ENCODE measurements at regions not wholly inside any gene's neighbourhood (a gene's known extent, or its start where the extent isn't known, plus 50 kb on each side); places are given as distances from the start of the nearest gene placed in this dataset.

DNA sequence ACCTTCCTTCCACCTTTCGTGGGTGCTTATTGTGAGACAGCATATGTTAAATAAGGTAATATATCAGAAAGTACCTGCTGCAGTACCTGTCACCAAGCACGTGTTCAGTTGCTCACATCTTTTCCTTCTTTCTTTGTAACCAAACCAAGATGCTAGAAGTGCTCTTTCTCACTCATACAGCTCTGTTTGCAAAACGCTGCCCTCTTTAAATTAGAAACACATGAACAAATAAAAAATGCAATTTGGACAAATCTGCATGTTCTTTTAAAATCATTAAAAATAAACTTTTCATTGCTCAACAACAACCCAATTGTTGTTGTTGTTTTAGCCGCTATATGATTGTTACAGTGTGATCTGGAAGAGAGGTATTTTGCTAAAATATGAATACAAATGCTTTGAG lies 193.5 kb upstream of the ZBTB20 start:
- Mint-ChIP-seq H3K9me3 (ENCODE audit: low read depth) (no peaks in the 10 kb centered on the region), H3K27ac (no peak overlapping the region), H3K27me3 (no peaks in the 10 kb centered on the region), H3K36me3 (ENCODE audit: insufficient read depth) (no peaks in the 10 kb centered on the region), H3K4me3 (ENCODE audit: low read depth) (no peak overlapping the region), H3K4me1 (ENCODE audit: low read depth) (peaks cover 1% of the 10 kb centered on the region)
- TF ChIP-seq, protein P1, sequence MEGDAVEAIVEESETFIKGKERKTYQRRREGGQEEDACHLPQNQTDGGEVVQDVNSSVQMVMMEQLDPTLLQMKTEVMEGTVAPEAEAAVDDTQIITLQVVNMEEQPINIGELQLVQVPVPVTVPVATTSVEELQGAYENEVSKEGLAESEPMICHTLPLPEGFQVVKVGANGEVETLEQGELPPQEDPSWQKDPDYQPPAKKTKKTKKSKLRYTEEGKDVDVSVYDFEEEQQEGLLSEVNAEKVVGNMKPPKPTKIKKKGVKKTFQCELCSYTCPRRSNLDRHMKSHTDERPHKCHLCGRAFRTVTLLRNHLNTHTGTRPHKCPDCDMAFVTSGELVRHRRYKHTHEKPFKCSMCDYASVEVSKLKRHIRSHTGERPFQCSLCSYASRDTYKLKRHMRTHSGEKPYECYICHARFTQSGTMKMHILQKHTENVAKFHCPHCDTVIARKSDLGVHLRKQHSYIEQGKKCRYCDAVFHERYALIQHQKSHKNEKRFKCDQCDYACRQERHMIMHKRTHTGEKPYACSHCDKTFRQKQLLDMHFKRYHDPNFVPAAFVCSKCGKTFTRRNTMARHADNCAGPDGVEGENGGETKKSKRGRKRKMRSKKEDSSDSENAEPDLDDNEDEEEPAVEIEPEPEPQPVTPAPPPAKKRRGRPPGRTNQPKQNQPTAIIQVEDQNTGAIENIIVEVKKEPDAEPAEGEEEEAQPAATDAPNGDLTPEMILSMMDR (IDR thresholded peaks at IDR 0.05; ENCODE audit: unreplicated experiment): no peak
- DNase-seq (ENCODE audit: low spot score, unreplicated experiment): no peak

DNA sequence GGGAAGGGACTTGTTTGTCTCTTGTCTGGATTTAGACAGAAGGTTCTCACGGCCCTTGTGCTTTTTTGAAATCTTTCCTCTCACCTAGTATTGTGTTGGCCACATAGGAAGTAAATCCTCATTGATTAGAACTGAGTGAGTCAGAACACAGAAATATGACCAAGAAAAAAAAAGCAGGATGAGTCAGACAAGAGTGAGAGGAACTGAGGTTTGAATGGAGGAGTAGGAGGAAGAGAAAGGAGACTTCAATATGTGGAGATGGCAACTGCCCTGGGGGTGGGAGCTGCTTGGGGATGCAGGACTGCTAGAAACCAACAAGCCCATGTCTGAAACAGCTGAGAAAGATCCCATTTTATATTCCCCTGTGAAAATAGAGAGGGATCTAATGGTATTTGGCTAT lies 194.1 kb upstream of the ZBTB20 start:
- H3K9me3 Mint-ChIP-seq (ENCODE audit: low read depth): no peaks in the 10 kb centered on the region
- no peaks in the 10 kb centered on the region for H3K36me3 Mint-ChIP-seq (ENCODE audit: insufficient read depth)
- no peak overlapping the region for H3K27ac Mint-ChIP-seq
- H3K4me3 Mint-ChIP-seq (ENCODE audit: low read depth): no peak overlapping the region
- TF ChIP-seq, protein P1 (IDR thresholded peaks at IDR 0.05; ENCODE audit: unreplicated experiment): no peak
- H3K4me1 Mint-ChIP-seq (ENCODE audit: low read depth): peaks cover 1% of the 10 kb centered on the region
- H3K27me3 Mint-ChIP-seq: no peaks in the 10 kb centered on the region
- no peak for DNase-seq (ENCODE audit: low spot score, unreplicated experiment)

DNA sequence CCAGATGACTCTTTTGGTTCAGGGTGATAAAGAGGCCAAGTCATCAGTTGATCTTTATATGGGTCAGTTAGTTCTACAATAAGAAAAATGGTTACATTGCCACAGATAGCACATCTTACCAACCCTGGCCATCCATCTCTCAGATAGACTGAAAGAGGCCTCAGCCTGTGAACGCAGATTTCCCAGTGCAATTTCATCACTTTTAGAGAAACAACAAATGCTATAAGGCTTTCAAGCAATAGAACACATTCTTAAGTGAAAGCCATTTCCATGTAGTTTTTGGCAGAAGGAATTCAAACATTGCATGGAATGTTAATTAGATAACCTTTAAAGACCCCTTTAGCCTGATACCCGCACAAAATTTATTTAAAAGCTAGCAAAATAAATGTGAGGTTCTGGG lies 200.6 kb upstream of the ZBTB20 start:
- TF ChIP-seq, protein P1 (IDR thresholded peaks at IDR 0.05; ENCODE audit: unreplicated experiment): no peak
- Mint-ChIP-seq H3K4me1 (ENCODE audit: low read depth) (peaks cover 11% of the 10 kb centered on the region), H3K9me3 (ENCODE audit: low read depth) (no peaks in the 10 kb centered on the region)

DNA sequence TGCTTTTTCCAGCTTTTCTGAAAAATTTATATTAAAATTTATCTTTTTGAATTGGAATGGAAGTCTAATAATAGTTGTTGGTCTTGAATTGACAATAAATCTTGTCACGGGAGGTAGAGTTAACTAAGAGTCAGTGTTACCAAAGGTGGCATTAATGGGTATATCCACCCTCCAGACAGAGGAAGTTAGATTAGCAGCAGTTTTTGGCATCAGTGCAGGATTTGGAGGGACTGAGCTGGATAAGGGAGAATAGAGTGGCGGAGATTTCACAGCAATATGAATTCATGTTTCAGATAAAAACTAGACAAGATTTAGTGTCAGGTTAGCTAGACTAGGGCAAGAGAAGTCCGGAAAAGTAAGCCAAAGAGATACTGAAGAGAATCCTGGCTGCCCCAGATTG lies 201.3 kb upstream of the ZBTB20 start:
- Mint-ChIP-seq H3K36me3 (ENCODE audit: insufficient read depth) (no peaks in the 10 kb centered on the region), H3K27ac (no peak overlapping the region), H3K4me1 (ENCODE audit: low read depth) (peaks cover 11% of the 10 kb centered on the region), H3K9me3 (ENCODE audit: low read depth) (peaks cover 3% of the 10 kb centered on the region), H3K27me3 (no peaks in the 10 kb centered on the region), H3K4me3 (ENCODE audit: low read depth) (no peak overlapping the region)
- TF ChIP-seq, protein P1 (IDR thresholded peaks at IDR 0.05; ENCODE audit: unreplicated experiment): no peak
- no peak for DNase-seq (ENCODE audit: low spot score, unreplicated experiment)

More for the DNA sequence above, 200.6 kb upstream of the ZBTB20 start:
- H3K27me3 Mint-ChIP-seq: no peaks in the 10 kb centered on the region
- H3K36me3 Mint-ChIP-seq (ENCODE audit: insufficient read depth): no peaks in the 10 kb centered on the region
- no peak for DNase-seq (ENCODE audit: low spot score, unreplicated experiment)
- H3K27ac Mint-ChIP-seq: no peak overlapping the region
- H3K4me3 Mint-ChIP-seq (ENCODE audit: low read depth): no peak overlapping the region

DNA sequence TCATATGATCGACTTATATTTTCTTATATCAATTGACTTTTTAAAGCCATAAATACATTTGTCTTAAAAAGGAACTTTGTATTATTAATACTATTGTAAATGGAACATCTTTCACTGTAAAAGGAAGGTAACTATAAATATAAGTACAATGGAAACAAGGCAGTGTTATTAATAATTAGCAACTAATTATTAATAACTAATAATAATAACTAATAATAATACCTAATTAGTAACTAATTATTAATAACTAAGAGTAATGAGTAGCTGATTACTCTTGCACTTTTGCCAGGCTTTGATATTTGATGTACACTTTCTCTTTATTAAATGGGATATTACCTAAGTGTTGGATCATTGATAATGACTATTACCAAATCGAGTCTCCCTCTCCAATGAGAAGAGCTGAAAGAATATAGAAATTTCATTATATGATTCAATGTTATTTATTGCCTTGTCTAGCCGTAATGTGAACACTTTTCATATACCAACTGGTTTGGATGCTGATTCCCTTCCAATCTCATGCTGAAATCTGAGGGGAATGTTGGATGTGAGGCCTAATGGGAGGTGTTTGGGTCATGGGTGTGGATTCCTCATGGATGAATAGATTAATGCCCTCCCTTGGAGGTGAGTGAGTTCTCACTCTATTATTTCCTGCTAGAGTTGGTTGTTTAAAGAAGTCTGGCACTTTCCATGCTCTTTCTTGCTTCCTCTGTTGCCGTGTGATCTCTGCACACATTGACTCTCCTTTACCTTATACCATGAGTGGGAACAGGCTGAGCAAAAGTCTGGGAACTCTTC lies 202.1 kb upstream of the ZBTB20 start:
- Mint-ChIP-seq H3K27ac (no peak overlapping the region), H3K4me3 (ENCODE audit: low read depth) (no peak overlapping the region), H3K27me3 (no peaks in the 10 kb centered on the region), H3K4me1 (ENCODE audit: low read depth) (peaks cover 11% of the 10 kb centered on the region), H3K36me3 (ENCODE audit: insufficient read depth) (no peaks in the 10 kb centered on the region), H3K9me3 (ENCODE audit: low read depth) (peaks cover 3% of the 10 kb centered on the region)
- DNase-seq (ENCODE audit: low spot score, unreplicated experiment): no peak
- TF ChIP-seq, protein P1 (IDR thresholded peaks at IDR 0.05; ENCODE audit: unreplicated experiment): no peak
